GM18868 (cell line): ENCODE measurements at regions not wholly inside any gene's neighbourhood (a gene's known extent, or its start where the extent isn't known, plus 50 kb on each side); places are given as distances from the start of the nearest gene placed in this dataset.
A peak's percentile ranks its signal among the peaks of the same experiment; 100 is the strongest.
"Not testable (repeated sequence)": the region's sequence is repeated elsewhere in the genome, so short reads cannot be mapped to it uniquely, and the experiment has no call there.

Experiments used
- ATAC-seq: cut with Tn5 transposase; IDR thresholded peaks from one replicate; pipeline ENCODE4 v1.9.1; 2021; ENCODE audit warnings: mild to moderate bottlenecking, moderate library complexity; ENCODE audit not compliant: unreplicated experiment

- no peak for ATAC-seq
Measured at GRCh38 chr20:50325215-50325614, 134.6 kb downstream of the CEBPB start.

DNA sequence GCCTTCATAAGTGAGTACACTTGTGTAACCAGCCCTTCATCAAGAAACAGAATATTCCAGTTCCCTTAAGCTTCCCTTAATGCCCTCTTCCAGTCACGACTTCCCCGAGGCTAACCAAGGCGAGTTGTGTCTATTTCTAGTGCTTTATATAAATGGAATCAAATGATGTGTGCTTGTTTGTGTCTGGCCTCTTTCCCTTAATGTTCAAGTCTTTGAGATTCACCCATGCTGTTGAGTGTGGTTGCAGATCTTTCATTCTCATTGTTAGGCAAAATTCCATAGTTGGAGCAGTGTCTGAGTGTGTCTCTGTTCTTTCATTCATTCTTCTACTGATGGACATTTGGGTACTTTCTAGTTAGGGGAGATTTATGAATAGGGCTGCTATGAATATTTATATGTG lies 135.0 kb downstream of the CEBPB start:
- no peak for ATAC-seq

- no peak for ATAC-seq
Measured at GRCh38 chr20:50327666-50328065, 137.0 kb downstream of the CEBPB start.

GRCh38 chr20:50328222-50328979 lies 137.8 kb downstream of the CEBPB start:
- ATAC-seq = no peak

DNA sequence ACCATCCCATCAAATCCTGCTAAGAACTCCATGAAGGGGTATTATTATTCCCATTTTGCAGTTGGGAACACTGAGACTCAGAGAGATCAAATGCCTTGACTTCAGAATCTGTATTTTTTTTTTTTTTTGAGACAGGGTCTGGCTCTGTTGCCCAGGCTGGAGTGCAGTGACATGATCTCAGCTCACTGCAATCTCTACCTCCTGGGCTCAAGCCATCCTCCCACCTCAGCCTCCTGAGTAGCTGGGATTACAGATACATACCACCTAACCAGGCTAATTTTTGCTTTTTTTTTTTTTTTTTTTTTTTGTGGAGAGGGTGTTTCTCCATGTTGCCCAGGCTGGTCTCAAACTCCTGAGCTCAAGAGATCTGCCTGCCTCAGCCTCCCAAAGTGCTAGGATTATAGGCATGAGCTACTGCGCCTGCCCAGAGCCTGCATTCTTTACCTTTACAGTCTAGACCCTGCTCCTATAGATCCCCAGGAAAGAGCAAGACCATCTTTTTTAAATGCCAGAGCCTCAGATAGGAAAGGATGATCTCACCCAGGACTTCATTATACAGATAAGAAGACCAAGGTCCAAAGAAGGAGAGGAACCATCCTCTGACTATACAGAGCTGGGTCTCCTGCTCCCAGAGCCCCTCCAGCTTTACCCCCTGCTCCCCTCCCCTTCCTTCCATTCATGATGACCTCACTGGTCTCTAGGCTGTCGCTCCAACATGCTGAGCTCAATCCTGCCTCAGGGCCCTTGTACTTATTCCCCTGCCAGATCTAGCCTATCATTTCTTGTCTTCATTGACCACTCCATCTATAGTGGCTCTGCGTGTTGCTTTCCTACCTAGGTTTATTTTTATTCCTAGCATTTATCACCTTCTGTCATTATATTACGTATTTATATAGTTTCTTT lies 138.6 kb downstream of the CEBPB start:
- ATAC-seq = no peak

- ATAC-seq = no peak
Measured at GRCh38 chr20:50329981-50330503, 139.4 kb downstream of the CEBPB start.

GRCh38 chr20:50330504-50331313 lies 140.1 kb downstream of the CEBPB start:
- ATAC-seq = no peak

DNA sequence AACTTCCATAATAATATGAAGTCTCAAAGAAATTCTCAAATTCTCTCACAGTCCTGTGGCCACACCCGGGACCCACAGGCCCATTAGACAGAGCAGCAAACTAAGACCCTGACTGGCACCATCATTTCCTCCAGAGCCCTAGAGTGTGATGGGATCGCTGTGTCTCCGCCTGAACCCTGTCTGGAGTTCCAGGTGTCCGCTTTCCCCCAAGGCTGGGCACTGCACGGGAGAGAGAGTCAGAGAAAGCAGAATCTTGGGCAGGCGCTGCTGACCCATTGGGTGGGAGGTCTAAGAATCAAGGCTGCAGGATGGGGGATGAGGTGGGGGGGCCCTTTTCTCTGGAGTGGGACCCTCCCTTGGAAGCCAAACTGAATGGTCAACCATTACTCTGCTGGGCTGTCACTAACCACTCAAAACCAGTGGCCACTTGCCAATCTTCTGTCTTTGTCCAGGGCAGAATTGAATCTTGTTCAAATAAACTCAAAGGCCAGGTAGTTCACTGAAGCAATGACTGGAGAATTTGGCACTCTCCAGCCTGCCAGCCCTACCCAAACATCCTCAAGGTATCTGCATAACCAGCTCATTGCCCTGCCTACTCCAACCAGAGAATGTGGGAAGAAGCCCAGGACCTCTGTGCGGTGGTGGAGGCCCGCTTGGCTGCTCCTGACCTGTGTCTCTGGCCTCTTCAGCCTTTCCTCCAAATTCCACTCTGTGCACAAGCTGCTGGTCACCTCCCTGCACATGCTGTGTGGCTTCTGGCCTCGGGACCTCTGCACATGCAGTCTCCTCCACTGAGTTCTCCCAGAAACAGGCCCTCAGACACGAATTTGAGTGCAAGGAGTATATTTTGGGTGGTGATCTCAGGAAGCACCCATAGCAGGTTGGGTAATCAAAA lies 141.1 kb downstream of the CEBPB start:
- no peak for ATAC-seq

DNA sequence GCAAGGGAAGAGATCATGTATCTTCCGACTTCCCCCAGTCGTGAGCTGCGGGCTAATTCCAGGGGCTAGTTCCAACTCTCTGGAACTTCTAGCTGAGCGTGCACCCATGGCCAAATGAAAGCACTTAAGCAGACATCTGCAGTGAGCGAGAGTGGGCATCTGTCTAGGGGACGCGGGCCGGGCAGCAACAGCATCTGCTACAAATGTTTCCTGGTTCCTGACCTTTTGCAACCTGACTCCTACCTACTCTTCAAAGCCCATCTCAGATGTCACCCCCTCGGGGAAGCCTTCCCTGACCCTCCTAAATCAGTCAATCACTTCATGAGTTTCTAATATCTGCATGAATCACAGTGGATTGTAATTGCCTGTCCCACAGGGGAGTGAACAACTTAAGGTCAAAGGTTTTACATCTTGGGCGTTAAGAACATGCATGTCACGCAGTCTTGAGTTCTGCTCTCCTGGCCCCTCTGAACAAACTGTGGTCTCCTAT lies 141.9 kb downstream of the CEBPB start:
- ATAC-seq = no peak

DNA sequence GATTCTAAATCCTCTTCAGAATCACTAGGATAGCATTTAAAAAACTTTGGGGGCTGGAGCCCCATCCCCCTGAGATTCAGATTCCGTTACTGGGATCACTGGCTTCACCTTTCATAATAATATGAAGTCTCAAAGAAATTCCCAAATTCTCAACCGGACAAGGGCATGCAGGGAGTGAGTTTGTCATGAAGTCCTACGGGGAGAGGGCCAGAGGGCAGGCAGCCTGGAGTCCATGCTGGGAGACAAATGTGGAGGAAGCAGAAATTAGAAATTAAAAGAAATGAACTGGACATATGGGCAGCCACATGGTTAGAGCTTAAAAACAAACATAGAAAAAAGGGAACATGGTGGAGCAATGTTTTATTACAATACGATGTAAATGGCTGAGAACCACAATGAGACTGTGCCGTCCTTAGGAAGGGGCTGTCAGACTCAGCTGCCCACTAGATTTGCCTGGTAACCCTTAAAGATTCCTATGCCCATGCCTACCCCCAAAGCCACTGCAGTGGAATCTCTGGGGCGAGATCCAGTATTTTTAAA lies 142.6 kb downstream of the CEBPB start:
- ATAC-seq = no peak

- no peak for ATAC-seq
Measured at GRCh38 chr20:50333812-50334211, 143.2 kb downstream of the CEBPB start.

DNA sequence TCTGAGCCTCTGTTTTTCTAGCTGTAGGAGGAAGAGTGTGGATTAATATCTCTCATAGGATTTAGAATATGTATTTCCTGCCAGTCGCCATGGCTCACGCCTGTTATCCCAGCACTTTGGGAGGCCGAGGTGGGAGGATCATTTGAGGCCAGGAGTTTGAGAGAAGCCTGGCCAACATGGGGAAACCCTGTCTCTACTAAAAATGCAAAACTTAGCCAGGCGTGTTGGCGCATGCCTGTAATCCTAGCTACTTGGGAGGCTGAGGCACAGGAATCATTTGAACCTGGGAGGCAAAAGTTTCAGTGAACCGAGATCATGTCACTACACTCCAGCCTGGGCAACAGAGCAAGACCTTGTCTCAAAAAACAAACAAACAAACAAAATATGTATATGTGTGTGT lies 143.9 kb downstream of the CEBPB start:
- ATAC-seq = not testable (repeated sequence)

GRCh38 chr20:50335105-50335504 lies 144.5 kb downstream of the CEBPB start:
- ATAC-seq = peak; percentile 38

- ATAC-seq = no peak
Measured at GRCh38 chr20:50335866-50336265, 145.2 kb downstream of the CEBPB start.

- no peak for ATAC-seq
Measured at GRCh38 chr20:50336661-50337060, 146.0 kb downstream of the CEBPB start.

GRCh38 chr20:50337521-50338466 lies 147.2 kb downstream of the CEBPB start:
- ATAC-seq = no peak

DNA sequence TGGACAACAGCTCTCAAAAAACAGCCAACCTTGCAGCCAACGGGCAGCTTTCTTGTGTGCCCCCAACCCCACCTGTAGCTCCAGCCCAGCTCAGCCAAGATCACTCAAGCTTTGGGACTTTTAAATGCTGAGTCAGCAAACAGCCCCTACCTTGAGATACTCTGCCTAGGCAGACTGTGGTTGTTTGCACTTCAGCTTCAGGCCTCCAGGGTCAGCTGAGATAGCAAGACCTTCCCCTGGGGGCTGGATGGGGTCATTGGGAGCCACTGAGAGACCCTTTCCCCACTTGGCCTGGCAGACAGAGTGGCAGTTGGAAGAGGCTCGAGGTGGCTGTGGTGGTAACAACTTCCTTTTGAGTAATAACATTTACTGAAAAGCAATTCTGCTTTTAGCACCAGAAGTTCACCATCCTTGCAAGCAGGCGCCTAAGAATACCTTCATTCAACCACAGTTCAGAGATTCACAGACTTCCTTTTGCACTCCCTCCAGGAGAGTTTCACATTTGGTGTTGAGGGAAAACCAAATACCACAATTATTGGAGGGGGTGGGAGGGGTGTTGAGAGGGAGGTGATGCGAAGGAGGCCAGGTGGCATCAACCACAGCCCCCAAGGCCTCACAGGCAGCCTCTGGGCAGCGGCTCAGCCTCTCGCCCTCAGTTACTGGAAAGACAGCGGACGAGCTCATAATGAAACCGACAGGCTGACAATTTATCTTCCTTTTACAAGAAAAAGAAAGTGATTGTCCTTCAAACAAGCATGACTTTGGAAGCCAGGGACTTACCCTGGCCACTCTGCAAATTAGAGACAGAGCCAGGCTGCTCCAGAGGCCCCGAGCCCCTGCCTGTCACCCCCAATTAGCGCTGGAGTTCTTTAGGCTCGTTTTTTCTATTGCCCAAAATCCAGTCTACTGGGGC lies 148.1 kb downstream of the CEBPB start:
- ATAC-seq = peak; percentile 72
